ENCODE measurements at regions not wholly inside any gene's neighbourhood (a gene's known extent, or its start where the extent isn't known, plus 50 kb on each side); places are given as distances from the start of the nearest gene placed in this dataset.

GRCh38 chr10:36475746-36476145 is 649.7 kb upstream of the ANKRD30A start:
- TF ChIP-seq CTCF (IDR thresholded peaks at IDR 0.05; ENCODE audit: borderline replicate concordance, insufficient read depth, low read depth, low read length) = no peak
- no peak overlapping the region for H3K4me3 ChIP-seq (ENCODE audit: low read depth, low read length)

DNA sequence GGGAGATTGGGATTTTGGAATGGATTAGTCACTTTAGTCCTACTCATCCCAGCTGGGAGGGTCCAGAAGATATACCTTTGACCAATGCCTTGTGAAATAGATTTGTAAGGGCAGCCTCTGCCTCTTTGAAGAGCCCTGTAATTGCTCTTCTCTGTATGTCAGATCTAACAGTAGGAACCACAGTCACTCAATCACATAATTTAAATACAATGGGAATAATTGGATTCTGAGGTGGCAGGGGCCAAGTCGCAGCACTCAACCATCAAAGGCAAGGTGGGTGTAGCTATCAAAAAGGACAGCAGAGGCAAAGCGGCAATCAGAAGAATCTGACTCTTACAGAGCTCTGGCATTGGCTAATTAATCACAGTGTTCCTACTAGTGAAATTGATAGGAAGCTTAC is 650.9 kb upstream of the ANKRD30A start:
- TF ChIP-seq CTCF (IDR thresholded peaks at IDR 0.05; ENCODE audit: borderline replicate concordance, insufficient read depth, low read depth, low read length) = no peak
- no peak overlapping the region for H3K4me3 ChIP-seq (ENCODE audit: low read depth, low read length)

- TF ChIP-seq CTCF (IDR thresholded peaks at IDR 0.05; ENCODE audit: borderline replicate concordance, insufficient read depth, low read depth, low read length) = no peak
- no peak overlapping the region for H3K4me3 ChIP-seq (ENCODE audit: low read depth, low read length)
Measured at GRCh38 chr10:36473122-36473521, 652.3 kb upstream of the ANKRD30A start.

DNA sequence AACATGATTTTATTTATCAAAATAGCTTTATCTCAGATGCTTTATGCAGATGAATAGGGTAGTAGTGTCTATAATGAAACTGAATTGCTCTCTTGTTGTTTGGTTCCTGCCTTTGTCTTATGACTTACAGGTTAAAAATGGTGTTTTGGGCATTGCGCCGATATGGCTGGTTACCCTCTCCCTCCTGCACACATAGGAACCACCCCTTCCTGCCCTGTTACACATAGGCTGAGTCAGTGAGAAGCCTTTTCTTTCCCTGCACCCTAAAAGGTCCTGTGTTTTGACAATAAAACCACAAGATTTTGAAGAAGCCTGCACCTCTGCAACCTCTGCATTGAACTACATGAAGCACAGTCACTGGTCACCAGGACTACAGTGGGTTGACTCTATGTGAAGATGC is 655.8 kb upstream of the ANKRD30A start:
- no peak for TF ChIP-seq CTCF (IDR thresholded peaks at IDR 0.05; ENCODE audit: borderline replicate concordance, insufficient read depth, low read depth, low read length)
- no peak overlapping the region for H3K4me3 ChIP-seq (ENCODE audit: low read depth, low read length)

- no peak for TF ChIP-seq CTCF (IDR thresholded peaks at IDR 0.05; ENCODE audit: borderline replicate concordance, insufficient read depth, low read depth, low read length)
Measured at GRCh38 chr10:36468620-36469019, 656.8 kb upstream of the ANKRD30A start.

GRCh38 chr10:36465604-36466379 is 659.6 kb upstream of the ANKRD30A start:
- H3K4me3 ChIP-seq (ENCODE audit: low read depth, low read length) = no peak overlapping the region
- TF ChIP-seq CTCF (IDR thresholded peaks at IDR 0.05; ENCODE audit: borderline replicate concordance, insufficient read depth, low read depth, low read length) = no peak

More at GRCh38 chr10:36468620-36469019, 656.8 kb upstream of the ANKRD30A start:
- H3K4me3 ChIP-seq (ENCODE audit: low read depth, low read length) = no peak overlapping the region

DNA sequence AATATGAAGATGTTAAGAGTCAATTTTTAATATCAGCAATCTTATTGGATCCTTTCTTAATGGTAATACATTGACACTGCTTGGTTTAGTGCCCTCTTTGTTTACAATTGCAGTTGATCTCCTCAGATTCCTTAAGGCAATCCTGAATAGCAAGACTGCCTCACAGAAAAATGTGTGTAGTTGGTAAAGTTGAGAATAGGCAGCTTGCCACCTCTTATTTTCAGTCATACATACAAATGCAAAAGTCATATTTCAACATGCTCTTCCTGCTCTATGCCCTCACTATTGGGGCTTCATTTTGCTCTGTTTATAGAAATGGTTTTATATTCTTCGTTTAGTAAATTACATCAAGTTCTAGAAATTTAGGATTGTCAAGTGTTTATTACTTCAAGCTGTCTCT is 661.1 kb upstream of the ANKRD30A start:
- no peak for TF ChIP-seq CTCF (IDR thresholded peaks at IDR 0.05; ENCODE audit: borderline replicate concordance, insufficient read depth, low read depth, low read length)

More for the DNA sequence above, 661.1 kb upstream of the ANKRD30A start:
- H3K4me3 ChIP-seq (ENCODE audit: low read depth, low read length) = no peak overlapping the region

Measured in GM12875 (cell line).